Breast epithelium (tissue), 4 donors: ENCODE measurements at regions not wholly inside any gene's neighbourhood (a gene's known extent, or its start where the extent isn't known, plus 50 kb on each side); places are given as distances from the start of the nearest gene placed in this dataset.

Experiments used
- DNase-seq, 2 donors: peaks; one replicate each; pipeline ENCODE4 v3.0.0-alpha.2; 2019; ENCODE audit warnings: low spot score in 2 of 2
- H3K27ac ChIP-seq, 2 donors: fragments of 200-600 bp; sonication (generic) in 1 of 2; one replicate each; pipeline ENCODE4 v1.5.1; 2016 to 2019; ENCODE audit warnings: mild to moderate bottlenecking in 1 of 2
- H3K27me3 ChIP-seq, 2 donors: fragments of 200-600 bp; sonication (generic) in 1 of 2; one replicate each; pipeline versions ENCODE4 v1.5.1 to v1.6.0; 2017 to 2019; ENCODE audit warnings: control low read depth in 1 of 2, mild to moderate bottlenecking in 1 of 2
- H3K36me3 ChIP-seq: fragments of 200-600 bp; one replicate; pipeline ENCODE4 v1.5.1; 2019
- H3K4me1 ChIP-seq, 2 donors: fragments of 200-600 bp; sonication (generic); one replicate each; pipeline ENCODE4 v1.5.1; 2016 to 2019; ENCODE audit warnings: control low read depth in 1 of 2
- H3K4me3 ChIP-seq, 3 donors: fragments of 200-600 bp; sonication (generic); 1 replicate in 2 of 3; 2 replicates in 1 of 3; pipeline ENCODE4 v1.5.1; 2016 to 2019; ENCODE audit warnings: mild to moderate bottlenecking in 3 of 3, moderate library complexity in 2 of 3
- H3K9me3 ChIP-seq, 2 donors: fragments of 200-600 bp; sonication (generic) in 1 of 2; one replicate each; pipeline ENCODE4 v1.5.1; 2016 to 2019; ENCODE audit warnings: control low read depth in 1 of 2
- POLR2A ChIP-seq: fragments of 450-650 bp; IDR thresholded peaks from one replicate; pipeline ENCODE4 v1.6.1; 2016; ENCODE audit warnings: antibody characterized with exemption, mild to moderate bottlenecking, moderate library complexity
- POLR2AphosphoS5 ChIP-seq, 3 donors: sonication (generic); formaldehyde crosslinking; IDR thresholded peaks; one replicate each; pipeline ENCODE4 v1.6.1; 2017; ENCODE audit warnings: antibody characterized with exemption in 3 of 3
- intact Hi-C: fragments of 100-400 bp; cut with DNase I; formaldehyde crosslinking; loops from one replicate; pipeline ENCODE4 v1.15.1; 2023; ENCODE audit warnings: low total_unique reads
- TF ChIP-seq, protein P1 (sequence below), 3 donors: fragments of 450-650 bp; IDR thresholded peaks; one replicate each; pipeline ENCODE4 v1.5.1; 2016 to 2017; ENCODE audit warnings: antibody characterized with exemption in 3 of 3, mild to moderate bottlenecking in 3 of 3, moderate library complexity in 3 of 3

DNA sequence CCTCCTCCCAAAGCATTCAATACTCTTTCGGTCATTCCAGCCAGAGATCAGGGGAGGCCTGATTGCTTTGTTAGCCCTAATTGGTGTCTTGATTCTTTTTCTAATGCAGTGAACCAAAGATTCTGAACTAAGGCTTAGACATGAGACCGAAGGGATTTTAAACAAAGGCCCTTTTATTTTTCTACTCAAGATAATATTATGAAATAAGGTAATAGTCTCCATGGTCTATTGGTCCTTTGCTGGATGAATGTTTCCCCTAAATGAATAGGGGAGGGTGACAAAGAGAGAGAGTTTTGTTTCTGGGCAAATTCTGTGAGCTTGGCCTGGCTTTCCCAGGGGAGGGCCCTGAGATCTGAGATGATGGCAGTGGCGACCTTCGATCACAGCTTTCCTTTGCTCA, 449.1 kb downstream of the TYW1 start:
- Histone ChIP-seq H3K9me3 (peaks cover 0 to 8% of the 10 kb centered on the region in 2 donors), H3K36me3 (no peaks in the 10 kb centered on the region), H3K4me3 (no peak overlapping the region), H3K4me1 (no peaks in the 10 kb centered on the region), H3K27ac (no peak overlapping the region), H3K27me3 (no peaks in the 10 kb centered on the region)
- TF ChIP-seq, protein P1, sequence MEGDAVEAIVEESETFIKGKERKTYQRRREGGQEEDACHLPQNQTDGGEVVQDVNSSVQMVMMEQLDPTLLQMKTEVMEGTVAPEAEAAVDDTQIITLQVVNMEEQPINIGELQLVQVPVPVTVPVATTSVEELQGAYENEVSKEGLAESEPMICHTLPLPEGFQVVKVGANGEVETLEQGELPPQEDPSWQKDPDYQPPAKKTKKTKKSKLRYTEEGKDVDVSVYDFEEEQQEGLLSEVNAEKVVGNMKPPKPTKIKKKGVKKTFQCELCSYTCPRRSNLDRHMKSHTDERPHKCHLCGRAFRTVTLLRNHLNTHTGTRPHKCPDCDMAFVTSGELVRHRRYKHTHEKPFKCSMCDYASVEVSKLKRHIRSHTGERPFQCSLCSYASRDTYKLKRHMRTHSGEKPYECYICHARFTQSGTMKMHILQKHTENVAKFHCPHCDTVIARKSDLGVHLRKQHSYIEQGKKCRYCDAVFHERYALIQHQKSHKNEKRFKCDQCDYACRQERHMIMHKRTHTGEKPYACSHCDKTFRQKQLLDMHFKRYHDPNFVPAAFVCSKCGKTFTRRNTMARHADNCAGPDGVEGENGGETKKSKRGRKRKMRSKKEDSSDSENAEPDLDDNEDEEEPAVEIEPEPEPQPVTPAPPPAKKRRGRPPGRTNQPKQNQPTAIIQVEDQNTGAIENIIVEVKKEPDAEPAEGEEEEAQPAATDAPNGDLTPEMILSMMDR (IDR thresholded peaks at IDR 0.05): no peak
- TF ChIP-seq POLR2A: no peak
- no peak for TF ChIP-seq POLR2AphosphoS5 (IDR thresholded peaks at IDR 0.05)
- intact Hi-C loops: no loop called here
- DNase-seq: no peak

DNA sequence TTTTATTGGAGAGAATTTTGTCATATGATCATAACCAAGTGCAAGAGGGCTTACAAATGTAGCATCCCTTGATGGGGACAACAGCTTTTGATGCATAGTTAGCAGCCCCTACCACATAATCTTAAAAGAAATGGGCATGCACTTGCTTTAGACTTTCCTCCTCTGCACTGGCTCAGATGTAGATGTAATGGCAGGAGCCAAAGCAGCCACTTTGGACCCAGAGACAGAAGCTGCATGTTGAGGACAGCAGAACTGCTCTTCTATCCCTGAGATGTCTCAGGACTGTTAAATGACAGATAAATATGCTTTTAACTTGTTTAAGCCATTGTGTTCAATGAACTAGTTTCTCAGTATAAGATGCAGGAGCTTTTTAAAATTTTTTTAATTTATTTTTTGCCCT, 450.7 kb downstream of the TYW1 start:
- no peak overlapping the region for H3K27ac ChIP-seq
- no peaks in the 10 kb centered on the region for H3K4me1 ChIP-seq
- peaks cover 0 to 8% of the 10 kb centered on the region in 2 donors for H3K9me3 ChIP-seq
- H3K4me3 ChIP-seq: no peak overlapping the region
- H3K27me3 ChIP-seq: no peaks in the 10 kb centered on the region
- TF ChIP-seq, protein P1 (IDR thresholded peaks at IDR 0.05): no peak
- TF ChIP-seq POLR2AphosphoS5 (IDR thresholded peaks at IDR 0.05): no peak
- no peak for TF ChIP-seq POLR2A
- no peak for DNase-seq
- no peaks in the 10 kb centered on the region for H3K36me3 ChIP-seq
- intact Hi-C loops: no loop called here

DNA sequence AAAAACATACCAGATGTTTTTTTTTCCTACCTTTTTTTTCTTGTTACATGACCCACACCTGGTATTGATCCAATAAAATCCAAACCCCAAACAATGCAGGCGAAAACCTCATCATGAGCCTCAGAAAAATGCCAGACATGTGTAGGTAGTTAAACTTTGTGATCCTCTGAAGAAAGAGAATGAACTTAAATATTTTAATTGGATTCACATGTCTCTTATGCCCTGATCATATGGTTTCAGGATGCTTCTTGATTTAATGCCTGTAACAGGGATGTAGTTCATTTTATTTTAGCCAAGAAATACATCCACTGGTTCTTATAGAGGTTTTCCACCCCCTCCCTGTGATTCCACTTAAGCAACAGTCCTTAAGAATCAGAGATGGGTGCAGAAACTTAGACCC, 451.6 kb downstream of the TYW1 start:
- Histone ChIP-seq H3K27ac (no peak overlapping the region), H3K4me3 (no peak overlapping the region), H3K9me3 (peaks cover 0 to 8% of the 10 kb centered on the region in 2 donors), H3K4me1 (no peaks in the 10 kb centered on the region), H3K36me3 (no peaks in the 10 kb centered on the region), H3K27me3 (no peaks in the 10 kb centered on the region)
- DNase-seq: no peak
- no peak for TF ChIP-seq POLR2A
- TF ChIP-seq, protein P1 (IDR thresholded peaks at IDR 0.05): no peak
- no peak for TF ChIP-seq POLR2AphosphoS5 (IDR thresholded peaks at IDR 0.05)
- intact Hi-C loops: no loop called here

DNA sequence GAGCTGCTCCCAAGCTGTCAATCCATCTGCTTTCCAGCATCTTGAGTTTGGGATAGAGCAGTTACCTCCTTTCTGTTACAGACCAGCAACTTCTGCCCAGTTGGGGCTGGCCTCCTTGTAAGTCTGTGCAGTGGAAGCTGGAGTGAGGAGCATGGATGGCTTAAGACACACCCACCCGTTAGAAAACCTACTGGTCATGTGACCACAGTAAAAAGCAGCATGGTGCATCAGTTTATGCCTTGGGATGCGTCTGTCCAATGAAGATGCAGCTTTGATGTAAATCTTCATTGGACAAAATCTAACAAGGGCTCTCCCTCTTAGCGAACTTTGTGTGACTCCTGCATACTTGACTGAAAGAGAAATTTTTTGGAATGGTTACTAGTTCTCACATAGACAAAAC, 453.5 kb downstream of the TYW1 start:
- TF ChIP-seq, protein P1 (IDR thresholded peaks at IDR 0.05): no peak
- TF ChIP-seq POLR2A (no peak), POLR2AphosphoS5 (IDR thresholded peaks at IDR 0.05) (no peak)
- H3K4me1 ChIP-seq: no peaks in the 10 kb centered on the region
- H3K27ac ChIP-seq: no peak overlapping the region
- H3K4me3 ChIP-seq: no peak overlapping the region
- no peak for DNase-seq
- no peaks in the 10 kb centered on the region for H3K36me3 ChIP-seq
- H3K9me3 ChIP-seq: peaks cover 0 to 4% of the 10 kb centered on the region in 2 donors
- H3K27me3 ChIP-seq: no peaks in the 10 kb centered on the region
- intact Hi-C loops: no loop called here

DNA sequence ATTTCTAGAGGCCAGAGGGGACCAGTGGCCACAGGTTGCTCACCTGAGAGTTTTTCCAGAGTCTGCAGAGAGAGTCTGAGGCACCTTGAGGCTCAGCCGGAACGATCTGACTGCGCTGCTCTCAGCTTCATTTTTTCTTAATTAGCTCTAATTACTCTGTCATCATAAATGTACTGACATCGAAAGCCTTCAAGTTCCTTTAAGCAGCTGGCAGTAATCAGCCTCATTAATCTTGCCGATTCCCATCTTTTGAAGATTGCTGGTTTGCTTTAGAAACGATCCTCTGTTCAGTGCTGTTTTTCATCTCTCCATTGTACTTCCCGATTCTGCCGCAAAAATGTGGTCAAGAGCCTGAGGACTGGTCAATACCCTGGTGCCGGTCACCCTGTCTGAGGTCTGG, 454.7 kb downstream of the TYW1 start:
- peaks cover 0 to 4% of the 10 kb centered on the region in 2 donors for H3K9me3 ChIP-seq
- no peaks in the 10 kb centered on the region for H3K36me3 ChIP-seq
- H3K4me1 ChIP-seq: no peaks in the 10 kb centered on the region
- no peak overlapping the region for H3K27ac ChIP-seq
- TF ChIP-seq POLR2AphosphoS5 (IDR thresholded peaks at IDR 0.05): no peak
- TF ChIP-seq POLR2A: no peak
- TF ChIP-seq, protein P1 (IDR thresholded peaks at IDR 0.05): no peak
- DNase-seq: no peak
- intact Hi-C loops: no loop called here
- no peaks in the 10 kb centered on the region for H3K27me3 ChIP-seq
- no peak overlapping the region for H3K4me3 ChIP-seq
